ENCODE measurements at regions not wholly inside any gene's neighbourhood (a gene's known extent, or its start where the extent isn't known, plus 50 kb on each side); places are given as distances from the start of the nearest gene placed in this dataset.

DNA sequence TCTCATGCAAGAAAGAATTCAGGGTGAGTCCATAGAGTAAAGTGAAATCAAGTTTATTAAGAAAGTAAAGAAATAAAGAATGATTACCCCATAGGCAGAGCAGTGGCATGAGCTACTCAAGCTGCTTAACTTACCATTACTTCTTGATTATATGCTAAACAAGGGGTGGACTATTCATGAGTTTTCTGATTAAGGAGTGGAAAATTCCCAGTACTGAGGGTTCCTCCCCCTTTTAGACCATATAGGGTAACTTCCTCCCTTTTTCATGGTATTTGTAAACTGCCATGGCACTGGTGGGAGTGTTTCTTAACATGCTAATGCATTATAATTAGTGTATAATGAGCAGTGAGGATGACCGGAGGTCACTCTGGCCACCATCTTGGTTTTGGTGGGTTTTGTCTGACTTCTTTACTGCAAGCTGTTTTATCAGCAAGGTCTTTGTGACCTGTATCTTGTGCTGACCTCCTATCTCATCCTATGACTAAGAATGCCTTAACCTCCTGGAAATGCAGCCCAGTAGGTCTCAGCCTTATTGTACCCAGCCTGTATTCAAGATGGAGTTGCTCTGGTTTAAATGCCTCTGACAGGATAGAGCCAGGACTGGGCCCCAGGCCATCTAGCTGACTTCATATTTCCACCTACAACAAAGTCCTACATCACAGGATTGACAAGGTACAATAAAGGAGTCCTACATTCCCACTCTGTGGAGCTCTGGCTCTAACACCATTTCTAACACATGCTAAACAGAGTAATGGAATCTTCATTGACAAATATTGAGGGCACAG lies 186.7 kb downstream of the NXNL2 start:
- no peaks in the 10 kb centered on the region for H3K9me3 ChIP-seq
- no peak for ATAC-seq
- 89% methylated on average over 1 of the region's 1 CpG; no CpG with 5 or more reads in 1 of the 2 donors for WGBS, 2 donors (ENCODE audit: low coverage in 1 of 2)

DNA sequence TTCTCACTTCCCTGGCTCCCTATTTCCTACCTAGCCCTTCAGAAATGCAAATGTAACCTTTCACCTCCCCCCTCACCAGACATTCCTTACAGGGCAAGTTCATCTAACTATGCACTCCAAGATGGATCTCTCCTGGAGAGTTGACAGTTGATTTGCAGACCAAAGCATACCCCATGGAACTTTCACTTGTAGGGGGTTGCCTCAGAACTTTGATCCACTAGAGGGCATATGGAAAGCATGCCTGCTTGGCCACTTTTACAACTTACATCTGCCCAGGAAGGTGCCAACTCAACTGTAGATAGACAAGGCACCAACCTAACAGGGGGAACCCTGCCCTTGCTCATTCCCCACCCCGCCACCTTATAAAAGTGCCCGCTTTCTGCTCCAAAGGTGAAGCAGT lies 187.8 kb downstream of the NXNL2 start:
- Histone ChIP-seq H3K4me1 (no peaks in the 10 kb centered on the region), H3K36me3 (no peaks in the 10 kb centered on the region), H3K9me3 (no peaks in the 10 kb centered on the region), H3K4me3 (no peak overlapping the region), H3K27ac (no peak overlapping the region), H3K27me3 (no peaks in the 10 kb centered on the region)
- WGBS, 2 donors (ENCODE audit: low coverage in 1 of 2) = 80 to 85% methylated on average over 1 to 2 of the region's 2 CpGs
- no peak for ATAC-seq
- no peak for TF ChIP-seq POLR2AphosphoS5 (IDR thresholded peaks at IDR 0.05)
- TF ChIP-seq, protein P1, sequence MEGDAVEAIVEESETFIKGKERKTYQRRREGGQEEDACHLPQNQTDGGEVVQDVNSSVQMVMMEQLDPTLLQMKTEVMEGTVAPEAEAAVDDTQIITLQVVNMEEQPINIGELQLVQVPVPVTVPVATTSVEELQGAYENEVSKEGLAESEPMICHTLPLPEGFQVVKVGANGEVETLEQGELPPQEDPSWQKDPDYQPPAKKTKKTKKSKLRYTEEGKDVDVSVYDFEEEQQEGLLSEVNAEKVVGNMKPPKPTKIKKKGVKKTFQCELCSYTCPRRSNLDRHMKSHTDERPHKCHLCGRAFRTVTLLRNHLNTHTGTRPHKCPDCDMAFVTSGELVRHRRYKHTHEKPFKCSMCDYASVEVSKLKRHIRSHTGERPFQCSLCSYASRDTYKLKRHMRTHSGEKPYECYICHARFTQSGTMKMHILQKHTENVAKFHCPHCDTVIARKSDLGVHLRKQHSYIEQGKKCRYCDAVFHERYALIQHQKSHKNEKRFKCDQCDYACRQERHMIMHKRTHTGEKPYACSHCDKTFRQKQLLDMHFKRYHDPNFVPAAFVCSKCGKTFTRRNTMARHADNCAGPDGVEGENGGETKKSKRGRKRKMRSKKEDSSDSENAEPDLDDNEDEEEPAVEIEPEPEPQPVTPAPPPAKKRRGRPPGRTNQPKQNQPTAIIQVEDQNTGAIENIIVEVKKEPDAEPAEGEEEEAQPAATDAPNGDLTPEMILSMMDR (IDR thresholded peaks at IDR 0.05) = peak in 3 of 4 experiments; percentile 11 to 47 (median 13)

More for the DNA sequence above, 186.7 kb downstream of the NXNL2 start:
- Histone ChIP-seq H3K27ac (no peak overlapping the region), H3K36me3 (no peaks in the 10 kb centered on the region), H3K27me3 (no peaks in the 10 kb centered on the region), H3K4me3 (no peak overlapping the region), H3K4me1 (peaks cover 0 to 4% (median 0%) of the 10 kb centered on the region in 3 donors)
- TF ChIP-seq EP300 (IDR thresholded peaks at IDR 0.05) (no peak), POLR2AphosphoS5 (IDR thresholded peaks at IDR 0.05) (no peak), POLR2A (IDR thresholded peaks at IDR 0.05) (no peak)
- TF ChIP-seq, protein P1 (IDR thresholded peaks at IDR 0.05) = no peak

DNA sequence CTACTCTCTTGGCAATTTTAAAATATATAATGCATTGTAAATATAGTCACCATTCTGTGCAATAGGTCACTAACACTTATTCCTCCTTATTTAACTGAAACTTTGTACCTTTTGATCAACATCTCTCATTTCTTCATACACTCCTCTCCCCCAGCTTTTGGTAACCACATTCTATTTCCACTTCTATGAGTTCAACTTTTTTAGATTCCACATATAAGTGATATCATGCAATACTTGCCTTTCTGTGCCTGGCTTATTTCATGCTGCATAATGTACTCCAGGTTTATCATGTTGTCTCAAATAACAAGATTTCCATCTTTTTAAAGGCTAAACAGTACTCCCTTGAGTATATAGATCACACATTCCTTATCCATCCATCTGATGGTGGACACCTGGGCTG lies 188.8 kb downstream of the NXNL2 start:
- no peak overlapping the region for H3K4me3 ChIP-seq
- H3K27me3 ChIP-seq = no peaks in the 10 kb centered on the region
- H3K4me1 ChIP-seq = no peaks in the 10 kb centered on the region
- TF ChIP-seq EP300 (IDR thresholded peaks at IDR 0.05) = no peak
- TF ChIP-seq, protein P1 (IDR thresholded peaks at IDR 0.05) = no peak
- no peak for TF ChIP-seq POLR2A (IDR thresholded peaks at IDR 0.05)
- TF ChIP-seq POLR2AphosphoS5 (IDR thresholded peaks at IDR 0.05) = no peak
- no peaks in the 10 kb centered on the region for H3K36me3 ChIP-seq
- no peaks in the 10 kb centered on the region for H3K9me3 ChIP-seq
- ATAC-seq = no peak
- H3K27ac ChIP-seq = no peak overlapping the region

DNA sequence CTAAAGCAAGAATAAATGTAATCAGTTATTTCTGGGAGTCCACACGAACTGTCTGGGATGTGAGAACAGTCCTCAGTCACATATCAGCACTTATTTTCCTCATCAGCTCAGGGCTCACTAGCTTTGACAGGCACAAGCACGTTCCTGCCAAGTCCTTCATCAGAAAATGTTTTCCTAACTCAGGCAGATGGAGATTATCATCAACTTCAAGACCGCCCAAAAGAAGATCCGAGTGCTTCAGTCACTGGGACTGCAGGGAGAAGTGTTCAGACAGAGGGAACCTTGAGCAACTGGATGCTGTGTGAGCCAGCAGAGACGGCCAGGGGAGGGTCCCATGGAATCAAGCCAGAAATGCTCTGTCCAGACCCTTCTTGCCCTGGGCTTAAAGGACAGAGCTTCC lies 189.4 kb downstream of the NXNL2 start:
- ATAC-seq = peak; percentile 31
- Histone ChIP-seq H3K9me3 (no peaks in the 10 kb centered on the region), H3K4me1 (no peaks in the 10 kb centered on the region), H3K36me3 (no peaks in the 10 kb centered on the region), H3K4me3 (no peak overlapping the region), H3K27me3 (no peaks in the 10 kb centered on the region), H3K27ac (no peak overlapping the region)
- TF ChIP-seq, protein P1 (IDR thresholded peaks at IDR 0.05) = no peak
- TF ChIP-seq POLR2AphosphoS5 (IDR thresholded peaks at IDR 0.05) = no peak
- TF ChIP-seq POLR2A (IDR thresholded peaks at IDR 0.05) = no peak
- TF ChIP-seq EP300 (IDR thresholded peaks at IDR 0.05) = no peak
- 27 to 38% methylated on average over 1 to 5 of the region's 5 CpGs for WGBS, 2 donors (ENCODE audit: low coverage in 1 of 2)

All from gastroesophageal sphincter (tissue), 4 donors.